ENCODE measurements at regions not wholly inside any gene's neighbourhood (a gene's known extent, or its start where the extent isn't known, plus 50 kb on each side); places are given as distances from the start of the nearest gene placed in this dataset.

DNA sequence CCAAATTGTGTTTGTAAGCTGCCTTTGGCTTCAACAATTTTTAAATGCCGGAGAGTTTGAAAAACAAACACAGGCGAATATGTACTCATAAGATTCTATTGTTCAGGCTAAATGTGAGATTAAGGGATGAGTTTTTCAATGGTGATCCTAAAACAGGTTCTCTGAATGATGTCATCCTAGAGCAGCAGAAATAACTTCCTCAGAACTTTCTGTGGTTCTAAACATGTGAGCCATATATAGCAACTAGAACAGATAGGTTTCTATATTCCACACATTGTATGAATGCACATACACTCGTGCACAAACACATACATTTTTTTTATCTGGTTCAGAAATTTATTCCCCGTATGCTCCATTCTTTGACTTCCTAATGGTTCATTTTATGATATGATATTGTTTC lies 1352.2 kb downstream of the CDH8 start:
- in situ Hi-C loops (cut with MboI) (no loop called here), intact Hi-C loops (cut with micrococcal nuclease; ENCODE audit: unreplicated experiment) (no loop called here)
- WGBS (ENCODE audit: insufficient coverage, insufficient replicate concordance, low lambda C conversion rate, missing lambda C conversion rate) = 12% methylated on average over 4 of the region's 4 CpGs
- ChIA-PET CTCF (no interaction called here), POLR2A (no interaction called here), SMC1A (ENCODE audit: uncharacterized antibody, unreplicated experiment) (interaction anchor here (0.6 kb wide), 1 partner anchor 284 kb away, joined by 5 read pairs; no protein-coding TSS in a partner anchor), RAD21 (ENCODE audit: unreplicated experiment) (no interaction called here)
- FAIRE-seq (no peak), DNase-seq (ENCODE audit: low read depth, low spot score) (no peak), ATAC-seq (no peak)
- no peak overlapping the region for H3K4me2 ChIP-seq (ENCODE audit: control insufficient read depth, insufficient read depth)
- H3K9ac ChIP-seq (ENCODE audit: control insufficient read depth, insufficient read depth, low read length) = no peak overlapping the region
- no peaks in the 10 kb centered on the region for H3K9me3 ChIP-seq (replicated peaks; ENCODE audit: control insufficient read depth, insufficient read depth, low read length)
- H3K36me3 ChIP-seq (ENCODE audit: control insufficient read depth in 2 of 2, insufficient read depth in 2 of 2, low read length in 1 of 2) = no peaks in the 10 kb centered on the region
- no peaks in the 10 kb centered on the region for H3K27me3 ChIP-seq (replicated peaks in 1 of 2; ENCODE audit: control insufficient read depth in 2 of 2, insufficient read depth in 2 of 2, low read length in 1 of 2)
- no peaks in the 10 kb centered on the region for H4K20me1 ChIP-seq (ENCODE audit: control insufficient read depth, insufficient read depth)
- H3K4me3 ChIP-seq = no peak overlapping the region
- no peaks in the 10 kb centered on the region for H3K4me1 ChIP-seq (ENCODE audit: control insufficient read depth, insufficient read depth, low read length)
- no TSS peak for BruUV-seq (replicated peaks)
- TF ChIP-seq YBX1 (IDR thresholded peaks at IDR 0.05) = no peak
- peak in 1 of 2 experiments; percentile 9; a peak in 1 of 4 replicates for TF ChIP-seq SRF (IDR thresholded peaks at IDR 0.05; ENCODE audit: low read depth in 2 of 2, low read length in 2 of 2)
- peak; percentile 55; the same call in 1 of the 2 replicates for TF ChIP-seq RUNX3 (IDR thresholded peaks at IDR 0.05; ENCODE audit: low read length)
- H3K79me2 ChIP-seq (ENCODE audit: control insufficient read depth, insufficient read depth, low read length) = no peaks in the 10 kb centered on the region
- H2AFZ ChIP-seq (ENCODE audit: control insufficient read depth, low read depth, low read length) = no peak overlapping the region
- H3K27ac ChIP-seq (ENCODE audit: control insufficient read depth, insufficient read depth) = no peak overlapping the region

DNA sequence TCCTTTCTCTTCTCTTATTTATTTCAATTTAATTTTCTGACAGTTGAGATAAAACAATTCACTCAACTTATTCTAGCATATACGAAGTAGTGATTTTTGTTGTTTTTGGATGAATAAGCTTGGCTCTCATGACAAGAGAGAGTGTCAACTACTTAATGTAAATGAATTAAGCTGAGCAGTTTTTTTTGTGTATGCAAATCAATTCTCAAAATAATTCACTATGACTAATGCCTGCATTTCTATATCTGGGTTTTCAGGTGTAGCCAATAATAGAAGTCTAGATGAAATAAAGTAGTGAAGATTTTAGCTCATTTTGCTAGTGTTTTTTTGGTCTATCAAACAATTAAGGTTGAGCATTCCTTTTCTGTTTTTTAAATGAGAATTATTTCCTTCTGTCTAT lies 1354.0 kb downstream of the CDH8 start:
- SMC1A ChIA-PET (ENCODE audit: uncharacterized antibody, unreplicated experiment) = no interaction called here

More for the DNA sequence above, 1354.0 kb downstream of the CDH8 start:
- POLR2A ChIA-PET = no interaction called here
- Histone ChIP-seq H3K79me2 (ENCODE audit: control insufficient read depth, insufficient read depth, low read length) (no peaks in the 10 kb centered on the region), H3K36me3 (ENCODE audit: control insufficient read depth in 2 of 2, insufficient read depth in 2 of 2, low read length in 1 of 2) (no peaks in the 10 kb centered on the region), H3K27ac (ENCODE audit: control insufficient read depth, insufficient read depth) (no peak overlapping the region), H3K4me1 (ENCODE audit: control insufficient read depth, insufficient read depth, low read length) (no peaks in the 10 kb centered on the region), H2AFZ (ENCODE audit: control insufficient read depth, low read depth, low read length) (no peak overlapping the region), H3K4me2 (ENCODE audit: control insufficient read depth, insufficient read depth) (no peak overlapping the region), H3K9me3 (replicated peaks; ENCODE audit: control insufficient read depth, insufficient read depth, low read length) (no peaks in the 10 kb centered on the region), H3K4me3 (no peak overlapping the region), H3K27me3 (replicated peaks in 1 of 2; ENCODE audit: control insufficient read depth in 2 of 2, insufficient read depth in 2 of 2, low read length in 1 of 2) (no peaks in the 10 kb centered on the region), H3K9ac (ENCODE audit: control insufficient read depth, insufficient read depth, low read length) (no peak overlapping the region), H4K20me1 (ENCODE audit: control insufficient read depth, insufficient read depth) (no peaks in the 10 kb centered on the region)
- BruUV-seq (replicated peaks) = no TSS peak
- CTCF ChIA-PET = no interaction called here
- no peak for DNase-seq (ENCODE audit: low read depth, low spot score)
- RAD21 ChIA-PET (ENCODE audit: unreplicated experiment) = no interaction called here
- no peak for ATAC-seq
- 0 out of 2 replicates have a peak, but pooled peaks have one; percentile 14 for TF ChIP-seq JUNB (IDR thresholded peaks at IDR 0.05)
- TF ChIP-seq BCL11A (IDR thresholded peaks at IDR 0.05; ENCODE audit: low read depth, low read length) = no peak
- no peak for FAIRE-seq
- intact Hi-C loops (cut with micrococcal nuclease; ENCODE audit: unreplicated experiment) (no loop called here), in situ Hi-C loops (cut with MboI) (no loop called here)
- 0% methylated on average over 1 of the region's 1 CpG for WGBS (ENCODE audit: insufficient coverage, insufficient replicate concordance, low lambda C conversion rate, missing lambda C conversion rate)
